GM21786 (cell line): ENCODE measurements at regions not wholly inside any gene's neighbourhood (a gene's known extent, or its start where the extent isn't known, plus 50 kb on each side); places are given as distances from the start of the nearest gene placed in this dataset.
"Not testable (repeated sequence)": the region's sequence is repeated elsewhere in the genome, so short reads cannot be mapped to it uniquely, and the experiment has no call there.

ENCODE experiments used
- ATAC-seq: cut with Tn5 transposase; IDR thresholded peaks from one replicate; pipeline ENCODE4 v1.9.1; 2021; ENCODE audit not compliant: unreplicated experiment

GRCh38 chr13:33649212-33649878 lies 168.6 kb upstream of the RFC3 start:
- no peak for ATAC-seq

- no peak for ATAC-seq
Observed at GRCh38 chr13:33651766-33652165, 166.2 kb upstream of the RFC3 start.

GRCh38 chr13:33657274-33657673 lies 160.7 kb upstream of the RFC3 start:
- no peak for ATAC-seq

GRCh38 chr13:33659466-33659865 lies 158.5 kb upstream of the RFC3 start:
- no peak for ATAC-seq

GRCh38 chr13:33659894-33660293 lies 158.1 kb upstream of the RFC3 start:
- ATAC-seq, result no peak

- ATAC-seq, result no peak
Observed at GRCh38 chr13:33662392-33662791, 155.6 kb upstream of the RFC3 start.

- no peak for ATAC-seq
Observed at GRCh38 chr13:33665626-33666175, 152.2 kb upstream of the RFC3 start.

- no peak for ATAC-seq
Observed at GRCh38 chr13:33671560-33671959, 146.4 kb upstream of the RFC3 start.

GRCh38 chr13:33672022-33672421 lies 145.9 kb upstream of the RFC3 start:
- not testable (repeated sequence) for ATAC-seq

- no peak for ATAC-seq
Observed at GRCh38 chr13:33676045-33676989, 141.6 kb upstream of the RFC3 start.

- no peak for ATAC-seq
Observed at GRCh38 chr13:33677215-33677614, 140.7 kb upstream of the RFC3 start.

- ATAC-seq, result no peak
Observed at GRCh38 chr13:33678084-33678483, 139.9 kb upstream of the RFC3 start.

GRCh38 chr13:33678906-33679657 lies 138.9 kb upstream of the RFC3 start:
- peak; percentile 95 for ATAC-seq

GRCh38 chr13:33679658-33680012 lies 138.3 kb upstream of the RFC3 start:
- ATAC-seq, result no peak

GRCh38 chr13:33682020-33682564 lies 135.9 kb upstream of the RFC3 start:
- no peak for ATAC-seq

- ATAC-seq, result not testable (repeated sequence)
Observed at GRCh38 chr13:33682646-33683045, 135.3 kb upstream of the RFC3 start.

- no peak for ATAC-seq
Observed at GRCh38 chr13:33683376-33683775, 134.6 kb upstream of the RFC3 start.

GRCh38 chr13:33684874-33685273 lies 133.1 kb upstream of the RFC3 start:
- ATAC-seq, result no peak

- ATAC-seq, result no peak
Observed at GRCh38 chr13:33686772-33687480, 131.0 kb upstream of the RFC3 start.

GRCh38 chr13:33690354-33690753 lies 127.6 kb upstream of the RFC3 start:
- no peak for ATAC-seq
